Cerebellar cortex (tissue), 1 donor: ENCODE measurements at regions not wholly inside any gene's neighbourhood (a gene's known extent, or its start where the extent isn't known, plus 50 kb on each side); places are given as distances from the start of the nearest gene placed in this dataset.
"Not testable (repeated sequence)": the region's sequence is repeated elsewhere in the genome, so short reads cannot be mapped to it uniquely, and the experiment has no call there.

Experiments used
- DNase-seq: peaks from one replicate; pipeline ENCODE4 v3.0.0-alpha.2; 2015; ENCODE audit warnings: low spot score

DNA sequence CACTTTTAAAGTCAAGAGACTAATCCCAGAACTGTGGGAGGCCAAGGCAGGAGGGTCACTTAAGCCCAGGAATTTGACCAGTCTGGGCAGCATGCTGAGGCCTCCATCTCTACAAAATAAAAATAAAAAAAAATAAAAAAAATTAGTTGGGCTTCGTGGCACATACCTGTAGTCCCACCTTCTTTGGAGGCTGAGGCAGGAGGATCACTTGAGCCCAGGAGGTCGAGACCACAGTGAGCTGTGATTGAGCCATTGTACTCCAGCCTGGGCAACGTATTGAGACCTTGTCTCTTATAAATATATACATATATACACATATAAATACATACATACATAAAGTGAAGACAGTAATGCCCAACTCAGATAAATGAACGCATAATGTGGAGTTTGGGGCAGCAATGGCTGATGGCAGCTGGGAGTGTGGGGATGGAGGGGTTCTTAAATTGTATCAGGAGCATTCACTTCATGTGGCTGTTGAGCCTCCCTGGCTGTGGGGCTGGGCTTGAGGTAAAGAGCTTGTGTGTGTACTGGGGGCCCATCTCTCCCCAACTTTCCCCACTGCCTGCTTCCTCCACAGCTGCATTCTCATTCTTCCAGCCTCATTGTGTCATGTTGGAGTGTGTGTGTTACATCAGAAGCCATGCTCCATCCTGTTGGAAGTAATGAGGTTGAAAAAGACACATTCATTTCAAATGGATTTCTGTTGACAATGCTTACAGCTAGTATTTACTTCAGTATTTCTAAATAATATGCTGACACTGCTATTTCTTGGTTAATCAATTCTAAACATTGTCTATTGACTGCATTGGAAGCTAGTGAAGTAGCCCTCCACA is 96.5 kb upstream of the HS6ST1 start:
- no peak for DNase-seq

DNA sequence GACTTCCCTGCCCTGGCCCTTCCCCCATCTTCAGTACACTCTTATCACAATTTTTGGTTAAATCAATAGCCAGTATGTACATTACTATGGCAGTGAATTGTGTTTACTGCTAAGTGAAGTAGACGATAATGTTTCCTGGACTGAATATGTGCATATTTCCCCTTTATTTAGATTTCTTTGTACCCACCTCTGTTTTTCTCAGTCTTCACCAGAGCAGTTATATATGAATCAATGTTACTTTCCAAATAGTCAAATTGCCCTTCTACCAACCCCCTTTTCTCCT is 97.1 kb upstream of the HS6ST1 start:
- DNase-seq = no peak

GRCh38 chr2:128416109-128416785 is 97.6 kb upstream of the HS6ST1 start:
- no peak for DNase-seq

GRCh38 chr2:128416806-128417205 is 98.1 kb upstream of the HS6ST1 start:
- no peak for DNase-seq

DNA sequence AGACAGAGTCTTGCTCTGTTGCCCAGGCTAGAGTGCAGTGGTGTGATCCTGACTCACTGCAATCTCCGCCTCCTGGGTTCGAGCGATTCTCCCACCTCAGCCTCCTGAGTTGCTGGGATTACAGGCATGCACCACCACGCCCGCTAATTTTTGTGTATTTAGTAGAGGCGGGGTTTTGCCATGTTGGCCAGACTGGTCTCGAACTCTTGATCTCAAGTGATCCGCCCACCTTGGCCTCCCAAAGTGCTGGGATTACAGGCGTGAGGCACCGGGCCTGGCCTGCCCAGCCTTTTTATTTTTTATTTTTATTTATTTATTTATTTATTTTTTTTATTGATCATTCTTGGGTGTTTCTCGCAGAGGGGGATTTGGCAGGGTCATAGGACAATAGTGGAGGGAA is 98.6 kb upstream of the HS6ST1 start:
- DNase-seq = not testable (repeated sequence)

DNA sequence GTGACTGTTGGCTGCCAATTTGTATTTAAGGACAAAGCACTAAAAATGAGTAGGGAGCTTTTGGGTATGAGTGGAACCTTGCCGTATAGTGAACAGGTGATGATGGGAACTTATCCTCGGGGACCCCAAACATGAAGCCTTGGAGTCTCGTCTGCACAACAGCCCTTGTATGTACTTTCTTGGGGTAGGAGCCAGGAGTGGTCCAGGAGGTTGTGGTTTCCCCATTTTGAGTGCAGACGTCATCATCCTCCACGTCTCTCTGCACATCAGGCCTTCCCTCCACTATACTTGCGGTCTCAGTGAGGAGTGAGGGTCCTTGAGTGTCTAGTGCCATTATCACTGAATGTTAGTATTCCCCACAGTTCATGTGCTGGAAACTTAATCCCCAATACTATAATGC is 101.5 kb upstream of the HS6ST1 start:
- DNase-seq = no peak

DNA sequence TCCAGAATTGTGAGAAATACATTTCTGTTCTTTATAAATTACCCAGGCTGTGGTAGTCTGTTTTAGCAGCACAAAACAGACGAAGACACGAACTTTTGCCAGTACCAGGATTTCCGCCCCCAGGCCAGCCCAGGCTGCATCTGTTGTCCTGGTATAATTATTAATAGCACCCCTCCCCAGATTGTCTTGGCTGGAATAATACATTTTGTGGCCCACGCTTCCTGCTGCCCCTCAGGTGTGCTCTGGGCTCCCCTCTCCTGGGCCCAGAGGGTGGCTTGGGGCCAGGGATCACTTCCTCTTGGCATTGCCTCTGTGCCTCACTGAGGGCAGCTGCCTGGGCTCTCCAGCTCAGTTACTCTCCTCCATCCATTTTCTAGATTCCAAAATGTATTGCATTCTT is 102.1 kb upstream of the HS6ST1 start:
- DNase-seq = peak; percentile 38

DNA sequence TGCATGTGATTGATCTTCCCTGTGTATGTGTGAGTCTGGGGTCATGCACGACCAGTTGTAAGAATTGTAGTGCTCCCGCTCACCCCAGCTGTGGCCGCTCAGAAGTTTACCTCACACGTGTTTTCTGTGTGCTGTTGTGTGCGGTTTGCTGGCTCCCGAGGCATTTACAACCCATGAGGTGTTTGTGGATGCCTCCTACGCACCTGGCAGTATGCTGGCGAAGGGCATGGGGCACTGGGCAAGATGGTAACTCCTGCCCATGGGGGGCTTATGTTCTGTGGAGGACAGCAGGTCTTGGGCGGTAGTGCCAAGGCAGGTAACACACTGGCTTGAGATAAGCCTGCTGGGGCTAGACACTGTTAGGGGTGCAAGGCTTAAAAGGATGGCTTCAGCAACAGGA is 102.6 kb upstream of the HS6ST1 start:
- no peak for DNase-seq

- no peak for DNase-seq
Measured at GRCh38 chr2:128421861-128422311, 103.2 kb upstream of the HS6ST1 start.

DNA sequence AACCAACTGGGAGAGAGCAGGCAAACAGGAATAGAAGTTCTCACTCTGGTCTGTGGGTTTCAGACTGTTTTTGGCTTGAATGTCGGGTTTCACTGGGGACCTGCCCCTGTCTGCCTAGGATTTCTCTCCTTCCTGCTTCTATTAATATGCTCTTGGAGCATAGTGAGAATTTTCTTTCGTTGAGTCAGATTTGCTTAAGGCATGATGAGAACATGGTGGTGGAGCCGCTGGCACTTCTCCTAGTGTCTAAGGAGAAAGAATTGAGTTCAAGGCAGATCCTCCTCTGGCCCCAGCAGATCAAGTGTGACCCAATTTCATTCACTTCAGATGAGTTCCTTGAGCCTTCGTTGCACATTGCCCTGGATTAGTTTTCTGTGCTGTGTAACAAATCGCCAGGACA is 103.9 kb upstream of the HS6ST1 start:
- DNase-seq = no peak

DNA sequence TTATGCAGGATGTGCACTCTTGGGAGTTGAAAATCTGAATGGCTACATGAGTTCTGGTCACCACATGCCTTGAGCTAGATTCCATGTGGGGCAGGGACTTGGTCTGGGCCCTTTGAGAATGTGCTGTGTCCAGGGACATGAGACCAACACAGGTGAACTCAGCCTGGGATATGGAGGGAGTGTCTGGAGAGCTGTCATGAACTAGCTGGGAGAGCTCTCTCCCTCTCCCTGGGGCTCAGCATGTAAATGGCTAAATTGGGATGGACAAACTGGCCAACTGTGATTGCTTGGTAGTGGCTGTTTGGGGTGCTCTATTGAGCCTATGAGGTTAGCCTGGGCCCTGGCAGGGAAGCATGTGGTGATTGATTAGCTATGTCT is 105.1 kb upstream of the HS6ST1 start:
- no peak for DNase-seq

GRCh38 chr2:128424406-128425171 is 105.9 kb upstream of the HS6ST1 start:
- no peak for DNase-seq

GRCh38 chr2:128425216-128425615 is 106.5 kb upstream of the HS6ST1 start:
- DNase-seq = no peak

DNA sequence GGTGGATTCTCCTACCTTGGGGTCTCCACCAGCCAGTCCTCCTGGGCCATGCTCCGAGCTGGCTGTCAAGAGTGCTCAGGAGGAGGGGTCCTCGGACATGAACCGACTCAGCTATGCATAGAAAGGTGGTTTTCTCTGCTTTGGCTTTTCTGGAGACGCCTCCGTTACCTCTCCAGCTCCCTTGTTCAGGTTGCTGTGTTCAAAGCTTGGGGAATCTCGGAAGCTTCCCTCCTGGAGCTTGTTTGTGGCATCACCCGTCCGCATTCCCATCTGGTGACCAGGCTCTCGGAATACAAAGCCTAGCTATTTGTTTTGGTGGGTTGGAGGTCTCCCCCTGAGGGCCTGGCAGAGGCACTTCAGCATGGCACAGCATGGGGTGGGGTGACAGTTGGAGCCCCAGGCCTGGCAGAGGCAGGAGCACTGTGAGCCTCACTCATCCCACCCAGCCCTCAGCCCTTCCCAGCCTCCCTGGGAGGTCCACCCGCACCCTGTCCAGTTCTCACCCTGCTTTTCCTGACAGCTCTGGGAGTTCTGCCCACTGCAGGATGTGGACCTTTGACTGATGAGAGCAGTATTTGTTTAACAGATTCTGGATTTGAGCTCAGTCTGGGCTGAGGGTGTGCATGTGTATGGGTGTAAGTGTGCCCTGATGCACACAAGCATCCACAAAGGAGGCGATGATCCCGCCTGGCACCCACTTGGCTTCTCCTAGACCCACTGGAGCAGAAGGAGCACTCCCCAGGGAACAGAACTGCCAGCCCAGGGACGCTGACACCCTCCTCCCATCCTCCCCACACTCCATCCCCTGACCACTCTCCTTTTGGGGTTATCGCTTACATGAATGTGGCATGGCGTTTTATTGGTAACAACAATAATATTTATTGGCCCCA is 107.3 kb upstream of the HS6ST1 start:
- no peak for DNase-seq

GRCh38 chr2:128427413-128427755 is 108.7 kb upstream of the HS6ST1 start:
- DNase-seq = no peak

DNA sequence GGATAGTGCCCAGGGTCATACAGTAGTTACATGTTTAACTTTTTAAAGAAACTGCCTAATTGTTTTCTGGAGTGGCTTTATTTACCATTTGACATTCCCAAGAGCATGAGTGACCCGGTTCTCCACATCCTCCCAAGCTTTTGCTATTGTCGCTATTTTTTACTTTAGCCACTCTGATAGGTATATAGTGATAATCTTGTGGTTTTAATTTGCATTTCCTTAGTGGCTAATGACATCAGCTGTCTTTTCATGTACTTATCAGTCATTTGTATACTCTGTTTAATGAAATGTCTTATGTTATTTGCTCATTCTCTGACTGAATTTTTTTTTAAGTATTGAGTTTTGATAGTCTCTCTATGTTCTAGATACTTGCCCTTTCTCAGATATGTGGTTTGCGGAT is 109.7 kb upstream of the HS6ST1 start:
- no peak for DNase-seq

GRCh38 chr2:128432423-128432822 is 113.8 kb upstream of the HS6ST1 start:
- no peak for DNase-seq

DNA sequence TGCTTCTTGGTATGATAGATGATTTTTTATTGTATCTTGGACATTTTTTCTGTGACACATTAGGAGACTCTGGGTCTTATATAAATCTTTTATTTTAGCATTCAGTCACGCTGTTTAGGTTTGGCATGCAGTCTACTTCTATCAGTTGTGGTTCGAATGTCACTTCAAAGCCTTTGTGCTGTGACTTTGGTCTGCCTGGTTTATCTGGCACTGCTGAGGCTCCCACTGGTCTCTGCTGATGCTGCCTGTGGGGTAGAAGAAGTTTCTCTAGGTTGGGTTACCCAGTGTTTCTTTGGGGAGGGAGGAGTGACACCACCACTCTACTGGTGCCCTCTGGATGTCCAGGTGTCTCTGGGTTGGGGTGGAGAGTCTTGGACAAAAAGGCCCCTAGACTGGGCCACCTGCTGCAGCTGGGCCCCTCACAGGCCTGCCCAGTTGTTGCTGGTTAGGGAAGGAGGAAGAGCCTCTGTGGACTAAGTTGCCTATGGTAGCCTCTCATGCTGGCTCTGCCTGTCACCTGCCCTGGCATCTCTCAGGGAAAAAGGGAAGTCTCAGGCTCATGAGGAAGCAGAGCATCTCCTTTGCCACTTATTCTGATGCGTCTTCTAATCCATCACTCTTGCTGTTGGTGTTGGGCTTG is 115.4 kb upstream of the HS6ST1 start:
- no peak for DNase-seq

DNA sequence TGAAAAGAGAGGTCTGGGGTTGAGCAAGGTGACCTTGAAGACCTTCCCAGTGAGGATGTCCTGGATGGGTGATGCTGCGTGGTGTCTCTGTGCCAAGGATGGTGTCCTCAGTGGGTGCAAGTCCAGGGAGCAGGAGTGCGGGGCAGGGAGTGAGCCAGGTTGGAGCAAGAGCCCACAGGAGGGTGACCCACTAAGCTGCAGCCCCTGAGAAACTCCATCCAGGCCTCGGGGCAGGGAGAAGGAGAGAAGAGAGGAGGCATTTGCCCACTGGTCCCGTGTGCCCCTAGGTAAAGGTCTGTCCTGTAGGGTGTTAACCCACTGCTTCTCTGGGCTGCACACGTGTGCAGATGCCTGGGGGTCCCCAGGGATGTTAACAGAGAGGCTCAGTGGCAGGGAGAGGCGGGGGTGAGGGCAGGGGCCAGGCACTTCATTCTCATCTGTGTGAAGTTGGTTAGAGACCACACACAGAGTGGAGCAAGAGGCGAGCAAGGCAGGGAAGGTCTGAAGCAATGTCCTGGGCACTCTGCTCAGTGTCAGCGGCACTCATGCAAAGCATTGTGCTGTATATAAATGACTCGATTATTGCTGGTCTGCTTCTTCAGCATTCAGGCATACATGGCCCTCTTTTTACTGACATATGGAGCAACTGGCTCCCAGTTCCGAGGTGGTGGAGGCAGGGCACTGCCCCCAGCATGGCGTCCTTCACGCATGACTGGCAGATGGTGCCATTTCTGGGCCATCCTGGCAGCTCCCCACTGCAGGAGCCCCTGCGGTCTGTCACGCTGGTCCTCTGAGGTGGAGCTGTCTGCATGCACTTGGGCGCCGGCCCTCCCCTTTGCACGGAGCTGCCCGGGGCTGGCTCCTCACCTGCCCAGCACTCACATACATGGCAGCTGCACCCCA is 117.2 kb upstream of the HS6ST1 start:
- peak; percentile 86 for DNase-seq

GRCh38 chr2:128436479-128437203 is 118.0 kb upstream of the HS6ST1 start:
- DNase-seq = peak; percentile 89
